HG03521 (cell line): ENCODE measurements at regions not wholly inside any gene's neighbourhood (a gene's known extent, or its start where the extent isn't known, plus 50 kb on each side); places are given as distances from the start of the nearest gene placed in this dataset.

Experiments
- ATAC-seq: cut with Tn5 transposase; IDR thresholded peaks from one replicate; pipeline ENCODE4 v1.9.1; 2021; ENCODE audit warnings: mild to moderate bottlenecking, moderate library complexity; ENCODE audit not compliant: unreplicated experiment

DNA sequence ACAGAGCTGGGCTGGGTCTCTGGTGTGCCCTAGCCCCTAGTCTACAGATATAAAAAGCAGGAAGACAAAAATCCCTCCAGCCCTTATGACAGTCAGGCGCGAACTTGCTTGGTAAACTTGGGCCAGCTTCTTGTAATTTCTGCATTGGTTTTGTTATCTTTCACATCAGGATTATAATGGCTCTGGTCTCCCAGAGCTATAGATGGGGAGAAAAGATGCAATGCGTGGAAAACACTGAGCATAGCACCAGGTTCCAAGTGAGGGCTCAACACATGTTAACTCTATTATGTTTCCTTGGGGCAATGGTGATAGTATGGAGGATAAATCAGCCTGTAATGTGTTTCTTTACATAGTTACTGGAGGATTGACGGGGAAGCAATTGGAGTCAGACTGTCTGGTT, 246.8 kb upstream of the KCNG1 start:
- ATAC-seq = no peak

DNA sequence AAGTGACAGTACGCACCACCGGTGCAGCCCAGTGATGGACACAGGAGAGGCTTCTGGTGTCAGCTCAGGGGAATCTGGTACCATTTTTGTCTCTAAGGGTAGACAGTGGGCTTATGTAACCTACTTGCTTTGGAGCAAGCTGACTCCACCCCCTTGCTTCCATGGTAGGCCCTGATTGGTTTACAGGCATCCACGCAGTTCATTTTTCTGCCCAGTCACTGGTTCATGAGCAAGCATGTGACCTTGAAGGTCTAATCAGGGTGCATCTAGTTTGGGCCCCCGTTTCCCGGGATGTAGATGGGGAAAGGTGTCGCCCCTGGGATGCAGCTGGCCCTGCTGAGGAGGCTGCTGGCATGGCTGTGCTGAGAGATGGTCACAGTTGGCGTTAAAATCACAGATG, 244.8 kb upstream of the KCNG1 start:
- no peak for ATAC-seq

DNA sequence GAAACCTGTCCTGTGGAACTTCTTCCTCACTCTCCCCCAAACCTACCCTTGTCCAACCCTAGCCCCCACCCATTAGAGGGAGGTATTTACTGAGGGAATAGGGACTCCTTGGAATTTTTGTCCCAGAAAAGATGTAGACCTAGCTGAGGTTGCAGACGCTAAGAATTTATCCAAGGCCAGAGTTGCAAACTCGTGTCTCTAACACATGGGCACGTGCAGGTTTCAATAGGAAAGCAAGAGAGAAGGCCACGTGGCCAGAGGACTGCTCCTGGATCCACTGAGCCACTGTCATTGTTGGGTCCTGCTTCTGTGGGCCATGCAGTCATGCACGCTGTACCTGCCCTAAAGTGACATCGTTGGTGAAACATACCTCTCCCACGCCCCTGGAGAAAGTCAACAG, 243.4 kb upstream of the KCNG1 start:
- no peak for ATAC-seq

DNA sequence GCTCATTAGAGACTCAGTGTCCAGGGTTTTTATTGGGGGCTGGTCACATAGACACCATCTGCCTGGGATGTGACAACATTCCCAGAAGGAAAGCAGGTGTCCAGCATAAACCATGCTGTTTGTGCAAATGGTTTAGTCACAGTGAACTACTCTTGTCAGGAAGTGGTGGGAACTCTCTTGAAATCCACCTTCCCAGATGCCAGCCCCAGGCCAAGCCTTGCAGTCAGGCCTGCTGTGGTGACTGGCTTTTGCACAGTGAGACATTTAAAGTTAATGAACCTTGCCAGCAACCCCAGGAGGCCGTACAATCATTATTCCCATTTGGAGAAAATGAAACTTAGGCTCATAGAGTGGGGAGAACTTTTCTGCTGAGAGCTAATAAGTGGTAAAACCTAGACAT, 242.5 kb upstream of the KCNG1 start:
- no peak for ATAC-seq

DNA sequence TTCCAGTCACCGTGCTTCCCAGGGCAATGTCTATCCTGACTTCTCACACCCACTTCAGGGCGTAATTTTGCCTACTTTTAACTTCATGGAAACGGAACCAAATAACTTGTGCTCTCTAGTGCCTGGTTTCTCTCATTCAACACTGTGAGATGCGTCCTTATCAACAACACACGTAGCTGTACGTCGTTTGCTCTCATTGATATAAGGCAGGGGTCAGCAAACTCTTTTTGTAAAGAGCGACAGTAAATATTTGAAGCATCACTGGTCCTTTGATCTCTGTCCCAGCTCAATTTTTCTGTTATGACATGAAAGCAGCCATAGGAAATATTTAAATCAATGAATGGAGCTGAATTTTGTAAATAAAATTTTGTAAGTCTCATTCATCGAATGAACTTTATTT, 239.3 kb upstream of the KCNG1 start:
- ATAC-seq = no peak

DNA sequence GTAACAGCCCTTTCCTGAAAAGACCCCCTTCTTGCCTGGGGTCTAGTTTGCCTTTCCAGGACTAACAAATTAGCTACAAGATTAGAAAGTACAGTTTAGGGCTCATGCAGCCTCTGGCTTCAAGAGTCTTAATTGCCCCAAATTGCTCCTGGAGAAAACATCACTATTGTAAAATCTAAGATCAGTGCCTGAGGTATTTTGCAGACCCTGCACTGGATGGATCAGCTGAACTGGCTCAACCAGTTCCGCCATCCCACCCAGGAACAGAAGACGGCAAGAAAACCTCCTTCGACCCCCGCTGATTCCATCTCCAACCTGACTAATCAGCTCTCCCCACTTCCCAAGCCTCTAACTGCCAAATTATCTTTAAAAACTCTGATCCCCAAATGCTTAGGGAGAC, 236.5 kb upstream of the KCNG1 start:
- no peak for ATAC-seq

DNA sequence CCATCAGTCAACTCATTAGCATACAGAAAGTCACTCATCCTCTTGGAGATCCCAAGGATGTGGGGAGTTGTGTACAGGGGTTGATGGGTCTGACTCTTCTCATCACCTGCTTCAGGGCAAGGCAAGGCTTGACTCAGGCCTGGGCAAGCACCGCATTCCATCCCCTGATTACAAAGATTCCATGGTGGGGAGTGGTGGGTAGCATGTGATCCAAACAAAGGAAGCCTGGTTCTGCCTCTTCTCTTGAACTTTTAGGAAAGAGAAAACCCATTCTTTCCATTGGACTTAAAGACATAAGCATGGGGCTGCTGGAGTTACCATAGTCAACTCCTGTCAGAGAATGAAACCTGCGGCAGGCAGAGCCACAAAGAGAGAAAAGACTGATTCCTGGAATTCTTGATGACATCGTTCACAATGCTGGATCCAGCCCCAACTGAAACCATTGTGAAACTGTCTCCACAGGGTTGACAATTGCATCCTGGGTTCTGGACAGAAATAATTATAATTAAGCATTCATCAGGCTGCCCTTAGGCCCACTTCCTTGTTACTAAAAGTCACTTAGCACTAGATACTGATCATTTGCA, 235.8 kb upstream of the KCNG1 start:
- no peak for ATAC-seq

DNA sequence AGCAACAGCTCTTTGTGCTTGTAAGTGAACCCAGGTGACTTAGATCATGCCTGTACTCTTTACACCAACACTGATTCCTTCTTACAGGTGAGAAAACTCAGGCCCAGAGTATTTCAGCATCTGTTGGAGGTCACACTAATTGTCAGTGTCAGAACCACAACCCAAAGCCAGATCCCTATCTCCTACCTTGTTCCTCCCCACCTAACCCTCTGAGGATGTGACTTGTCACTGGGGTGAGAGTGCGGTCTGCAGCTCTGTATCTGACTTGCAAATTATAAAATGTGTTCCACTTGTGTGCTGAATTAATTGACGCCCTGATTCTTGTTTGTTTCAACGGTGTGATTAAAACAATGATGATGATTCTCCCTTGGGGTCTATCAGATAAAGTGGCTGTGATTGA, 232.5 kb upstream of the KCNG1 start:
- ATAC-seq = no peak

DNA sequence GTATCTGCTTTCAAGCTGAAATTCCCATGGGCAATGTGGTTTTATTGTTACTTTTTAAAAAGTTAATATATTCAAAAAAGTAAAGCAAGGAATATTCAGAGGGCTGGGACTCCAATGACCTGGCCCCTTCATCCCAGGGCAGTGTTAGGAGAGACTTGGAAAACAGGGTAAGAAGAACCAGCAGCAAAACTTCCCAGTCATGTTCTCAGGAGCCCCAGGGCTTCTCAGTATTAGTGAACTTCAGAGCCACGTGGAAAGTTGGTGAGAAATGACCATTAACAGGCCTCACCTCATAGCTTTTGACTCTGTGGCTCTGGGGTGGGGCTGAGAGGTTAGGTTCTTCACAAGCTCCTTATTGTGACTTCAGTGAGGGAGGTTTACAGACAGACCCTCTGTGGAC, 230.4 kb upstream of the KCNG1 start:
- no peak for ATAC-seq

DNA sequence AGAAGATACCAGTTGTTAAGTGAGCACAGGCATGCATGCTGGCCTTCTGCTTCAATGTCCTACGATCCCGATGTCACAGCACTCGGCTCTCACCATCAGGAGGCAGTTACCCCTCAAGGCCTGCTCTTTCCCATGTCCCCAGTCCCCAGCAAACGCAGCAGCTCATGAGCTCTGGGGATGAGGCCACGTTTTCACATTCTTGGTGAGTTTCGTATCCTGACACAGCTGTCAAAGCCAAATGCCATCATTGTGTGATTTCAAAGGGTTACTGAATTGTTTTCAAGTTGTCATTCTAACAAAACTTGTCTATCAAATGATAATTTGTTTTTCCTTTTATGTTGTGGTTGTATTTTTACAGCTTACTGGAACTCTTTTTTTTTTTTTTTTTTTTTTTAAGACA, 226.9 kb upstream of the KCNG1 start:
- ATAC-seq = no peak

DNA sequence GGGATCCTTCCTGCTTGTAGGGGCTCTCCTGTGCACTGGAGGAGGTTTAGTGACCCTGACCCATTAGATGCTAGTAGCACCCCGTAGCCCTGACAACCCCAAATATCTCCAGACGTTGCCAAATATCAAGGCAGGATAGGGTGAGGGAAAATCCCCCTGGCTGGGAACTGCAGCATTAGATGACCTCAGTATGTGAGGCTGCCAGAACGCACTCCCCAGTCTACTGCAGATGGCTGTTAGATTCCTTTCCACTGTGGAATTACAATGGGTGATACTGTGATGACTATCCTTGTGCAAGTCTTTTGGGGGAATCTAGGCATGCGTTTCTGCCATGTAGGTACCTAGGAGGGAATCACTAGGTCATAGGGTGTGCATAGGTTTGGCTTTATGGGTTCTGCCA, 226.3 kb upstream of the KCNG1 start:
- no peak for ATAC-seq

DNA sequence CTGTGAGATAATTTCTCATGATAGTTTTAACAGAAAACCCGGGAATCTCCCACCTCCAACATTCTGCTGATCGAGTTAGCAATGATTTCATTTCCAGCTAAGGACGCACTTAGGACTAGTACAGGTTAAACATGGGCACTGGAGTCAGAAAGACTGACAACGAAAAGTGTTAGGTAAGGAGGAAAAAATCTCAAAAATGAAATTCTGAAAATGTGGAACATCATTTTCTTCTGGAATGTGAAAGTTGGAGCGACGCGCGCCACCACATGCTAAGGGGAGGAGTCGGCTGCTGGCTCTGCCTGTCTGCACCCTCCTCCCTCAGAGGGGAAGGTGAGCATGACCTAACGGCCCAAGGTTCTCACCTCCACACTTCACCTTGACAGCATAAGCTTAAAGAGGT, 221.6 kb upstream of the KCNG1 start:
- no peak for ATAC-seq

DNA sequence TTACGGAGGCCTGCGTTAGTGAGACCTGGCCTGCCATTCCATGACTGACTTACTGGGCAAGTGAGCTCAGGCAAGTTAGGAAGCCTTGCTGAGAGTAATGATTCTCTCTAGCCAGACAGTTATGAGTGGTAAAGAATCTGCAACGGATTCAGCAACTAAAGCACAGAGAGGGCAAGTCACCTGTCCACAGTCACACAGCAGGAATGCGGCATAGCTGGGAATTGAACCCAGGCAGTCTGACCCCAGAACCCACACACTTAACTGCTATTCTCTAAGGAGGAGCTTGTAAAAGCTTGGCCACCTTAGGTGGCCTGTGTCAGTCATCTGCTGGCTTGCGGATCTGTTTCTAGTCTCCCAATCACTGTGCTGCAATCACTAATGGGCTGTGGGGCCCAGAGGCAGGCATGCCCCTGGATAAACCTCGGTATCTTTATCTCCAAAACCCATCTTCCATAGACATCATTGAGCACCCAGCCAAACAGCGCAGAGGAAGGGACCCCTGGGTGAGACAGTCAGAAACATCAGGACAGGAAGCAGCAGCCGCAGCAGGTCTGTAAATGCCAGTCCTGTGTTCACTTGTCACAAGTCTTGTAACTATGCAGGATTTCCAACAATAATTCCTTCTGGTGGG, 215.9 kb upstream of the KCNG1 start:
- no peak for ATAC-seq

DNA sequence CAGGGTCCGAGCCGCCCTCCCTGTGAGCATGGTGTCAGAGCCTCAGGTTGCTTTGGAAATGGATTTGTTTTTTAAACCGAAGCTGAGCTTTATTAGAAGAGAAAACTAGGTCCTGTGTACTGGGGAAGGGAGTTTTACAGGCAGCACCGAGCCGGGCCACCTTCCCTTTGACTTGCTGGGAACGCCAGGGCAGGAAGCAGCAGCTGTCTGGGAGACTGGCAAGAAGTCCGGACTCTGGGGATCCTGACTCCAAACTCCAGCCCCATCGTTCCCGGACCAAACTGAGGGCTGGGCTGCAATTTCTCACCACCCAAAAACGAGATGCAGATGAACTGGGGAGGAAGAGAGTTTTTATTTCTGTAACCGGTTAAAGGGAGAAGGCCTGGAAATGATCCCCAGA, 214.9 kb upstream of the KCNG1 start:
- no peak for ATAC-seq

DNA sequence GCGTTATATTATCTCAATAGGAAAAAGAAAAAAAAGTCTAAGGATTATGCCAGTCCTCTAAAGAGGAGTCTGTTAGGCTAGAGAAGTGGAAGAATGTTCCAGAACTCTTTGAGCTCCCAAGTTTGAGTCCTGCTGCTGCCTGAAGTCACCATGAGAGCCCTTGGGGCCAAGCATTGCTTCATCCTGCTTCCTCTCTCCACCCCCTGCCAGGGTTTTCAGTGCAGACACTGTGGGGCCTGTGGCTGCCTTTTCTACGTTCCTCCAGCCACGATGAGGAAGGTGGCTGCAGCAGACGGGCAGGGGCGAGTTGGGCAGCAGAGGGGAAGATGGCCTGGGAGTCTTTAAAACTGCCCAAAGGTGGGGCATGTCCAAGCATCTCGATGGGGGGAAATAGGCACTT, 214.4 kb upstream of the KCNG1 start:
- no peak for ATAC-seq

DNA sequence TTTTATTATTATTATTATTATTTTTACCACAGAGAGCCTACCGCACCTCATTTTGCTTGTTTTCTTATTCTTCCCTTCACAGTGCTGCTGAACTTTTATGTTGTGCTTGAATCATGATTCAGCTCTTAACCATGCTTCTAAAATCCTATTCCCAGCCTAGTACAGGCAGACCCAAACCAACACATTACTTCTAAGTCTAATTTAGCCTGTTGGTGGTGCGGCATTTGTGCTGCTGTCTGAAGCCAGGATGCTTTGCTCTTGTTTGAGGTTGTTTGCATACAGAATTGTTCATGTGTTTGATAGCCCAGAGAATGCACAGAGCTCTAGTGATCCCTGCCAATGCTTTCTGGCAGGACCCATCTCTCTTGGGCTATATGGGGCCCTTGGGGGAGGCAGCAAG, 213.5 kb upstream of the KCNG1 start:
- ATAC-seq = no peak

DNA sequence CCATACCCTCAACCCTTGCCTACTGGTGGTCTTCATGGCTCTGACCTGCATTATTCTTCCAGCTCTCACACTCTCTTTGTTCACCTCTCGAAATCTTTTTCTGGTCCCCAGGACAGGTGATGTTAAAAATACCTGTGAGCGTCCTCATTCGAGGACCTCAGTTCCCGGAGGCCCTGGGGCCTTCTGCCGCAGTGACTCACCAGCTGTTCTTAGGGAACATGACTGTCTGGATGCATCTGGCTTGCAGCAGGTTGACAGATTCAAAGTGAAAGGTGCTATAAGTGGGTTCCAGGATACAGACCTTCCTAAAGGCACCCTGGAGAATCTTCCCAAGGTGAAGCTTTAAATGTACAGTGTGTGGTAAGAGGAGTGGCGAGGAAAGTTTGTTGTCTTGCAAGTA, 210.4 kb upstream of the KCNG1 start:
- no peak for ATAC-seq

DNA sequence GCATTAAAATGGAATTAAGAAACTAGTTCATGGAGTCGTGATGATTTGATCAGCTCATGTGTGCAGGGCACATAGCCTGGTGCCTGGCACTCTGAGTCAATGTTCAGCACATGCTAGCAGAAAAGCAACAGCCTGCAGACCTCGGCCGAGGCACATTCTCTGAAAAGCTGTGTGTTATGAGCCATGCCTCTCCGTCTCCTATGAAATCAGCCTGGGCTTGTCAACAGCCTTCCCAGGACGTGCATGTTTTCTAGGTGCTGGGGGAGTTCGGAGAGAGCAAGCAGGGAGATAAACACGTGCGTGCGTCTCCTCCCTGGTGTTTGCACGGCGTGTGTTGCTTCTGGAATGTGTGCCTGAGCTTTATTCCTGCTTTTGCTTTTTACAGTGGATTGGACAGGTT, 207.8 kb upstream of the KCNG1 start:
- no peak for ATAC-seq

DNA sequence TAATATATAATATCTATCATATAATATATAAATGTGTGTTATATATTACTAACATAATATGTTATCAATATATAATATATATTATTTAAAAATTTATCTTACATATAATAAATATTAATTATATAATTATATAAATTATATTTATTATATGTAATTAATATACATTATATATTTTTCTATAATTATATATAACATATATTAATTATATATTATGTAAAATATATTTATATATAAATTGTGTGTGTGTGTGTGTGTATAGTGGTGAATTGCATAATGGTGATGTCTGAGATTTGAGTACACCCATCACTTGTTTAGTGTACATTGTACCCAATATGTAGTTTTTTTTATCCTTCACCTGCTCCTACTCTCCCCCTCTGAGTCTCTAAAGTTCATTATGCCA, 205.9 kb upstream of the KCNG1 start:
- ATAC-seq = no peak

DNA sequence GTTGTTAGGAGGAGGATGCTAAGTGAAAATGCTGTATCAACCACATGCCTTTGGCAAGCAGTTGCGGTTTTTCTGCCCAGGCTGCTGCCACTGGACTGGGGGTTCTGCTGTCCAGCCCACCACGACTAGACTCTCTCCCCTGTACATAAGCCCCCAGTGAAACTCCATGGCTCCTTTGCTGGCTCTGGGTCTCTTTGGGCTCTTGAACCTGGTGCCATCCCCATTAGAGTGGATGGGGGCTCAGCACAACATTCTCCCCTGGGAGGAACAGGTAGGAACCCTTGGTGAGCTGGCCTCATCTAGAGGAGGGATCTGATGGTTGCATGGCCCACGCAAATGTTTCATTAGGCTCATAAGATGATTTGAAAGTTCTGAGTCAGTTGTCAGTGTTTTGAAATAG, 204.8 kb upstream of the KCNG1 start:
- ATAC-seq = no peak

DNA sequence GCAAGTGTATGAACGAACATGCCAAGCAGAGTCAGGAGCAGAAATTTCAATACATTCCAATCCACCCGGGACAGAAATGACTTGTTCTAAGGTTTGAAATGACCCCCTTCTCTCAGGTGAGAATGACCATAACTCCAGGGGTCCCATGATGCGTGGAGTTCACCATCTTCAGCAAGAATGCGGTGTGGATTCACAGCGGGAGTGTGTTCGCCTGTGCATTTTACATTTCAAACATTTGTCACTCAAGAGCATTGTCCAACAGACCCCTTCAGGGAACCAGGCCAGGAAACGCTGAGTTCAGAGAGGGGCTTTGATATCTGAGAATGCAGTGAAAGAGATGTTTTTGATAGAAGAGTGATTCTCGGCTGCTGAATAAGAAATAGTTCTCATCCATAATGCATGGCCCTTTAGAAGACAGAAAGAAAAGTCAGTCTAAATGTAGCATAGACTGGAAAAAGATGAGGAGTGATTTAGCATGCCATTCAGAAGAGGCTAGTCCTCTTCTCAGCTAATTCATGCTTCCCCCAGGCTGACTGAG, 200.3 kb upstream of the KCNG1 start:
- ATAC-seq = no peak

DNA sequence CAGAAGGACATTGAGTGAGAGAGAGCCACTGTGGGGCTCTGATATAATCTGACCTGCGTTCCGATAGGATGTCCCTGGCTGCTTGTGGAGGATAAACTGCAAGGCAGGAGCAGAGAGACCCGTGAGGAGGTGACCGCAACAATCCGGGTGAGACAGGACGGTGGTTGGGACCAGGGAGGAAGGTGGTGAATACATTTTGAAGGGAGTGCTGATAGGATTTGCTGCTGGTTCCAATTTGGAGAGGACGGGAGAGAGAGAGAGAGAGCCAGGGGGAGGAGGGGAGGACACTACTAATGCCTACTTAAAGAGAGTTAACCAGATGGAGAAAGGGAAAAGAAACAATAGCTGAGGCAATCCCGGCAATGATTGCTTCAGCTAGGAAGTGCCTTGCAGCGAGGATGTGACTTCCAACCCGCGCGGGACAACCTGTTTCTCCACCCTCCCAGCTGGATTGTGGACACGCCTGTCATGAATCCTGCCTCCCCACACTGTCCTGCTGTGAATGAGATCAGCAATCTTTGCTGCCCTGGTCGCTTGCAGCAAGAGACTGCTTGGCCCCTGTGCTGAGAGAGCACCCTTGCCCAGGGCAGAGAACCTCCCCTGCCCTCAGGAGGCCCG, 199.0 kb upstream of the KCNG1 start:
- ATAC-seq = no peak

DNA sequence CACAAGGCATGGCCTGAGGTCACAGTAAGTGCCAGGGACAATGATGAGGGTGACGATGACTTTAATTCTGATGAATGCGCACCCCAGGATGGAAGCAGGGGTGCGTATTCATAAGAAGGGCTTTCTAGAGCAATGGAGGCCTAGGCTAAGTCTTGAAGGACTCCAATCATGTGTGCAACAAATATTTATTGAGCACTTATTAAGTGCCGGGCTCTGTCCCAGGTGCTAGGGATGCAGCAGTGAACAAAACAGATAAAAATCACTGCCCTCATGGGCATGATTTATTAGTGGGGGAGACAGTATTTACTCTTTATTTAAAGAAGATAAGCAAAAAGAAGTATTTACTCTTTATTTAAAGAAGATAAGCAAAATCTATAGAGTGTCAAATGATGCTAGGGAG, 198.2 kb upstream of the KCNG1 start:
- no peak for ATAC-seq
